Activated naive CD4-positive, alpha-beta T cell treated with anti-CD3 and anti-CD28 coated beads, Interleukin-2, amount 50 U/mL, for 16 hours (primary cell): ENCODE measurements at regions not wholly inside any gene's neighbourhood (a gene's known extent, or its start where the extent isn't known, plus 50 kb on each side); places are given as distances from the start of the nearest gene placed in this dataset.
A peak's percentile ranks its signal among the peaks of the same experiment; 100 is the strongest.
"Not testable (repeated sequence)": the region's sequence is repeated elsewhere in the genome, so short reads cannot be mapped to it uniquely, and the experiment has no call there.

ENCODE experiments used
- DNase-seq: peaks from one replicate; pipeline ENCODE4 v3.0.0-alpha.2; 2020

GRCh38 chr4:154907345-154908045 lies 126.4 kb downstream of the RBM46 start:
- DNase-seq, result not testable (repeated sequence)

- no peak for DNase-seq
These were observed 127.1 kb downstream of the RBM46 start for GRCh38 chr4:154908168-154908567.

- no peak for DNase-seq
These were observed 130.0 kb downstream of the RBM46 start for GRCh38 chr4:154911097-154911496.

- DNase-seq, result no peak
These were observed 130.6 kb downstream of the RBM46 start for GRCh38 chr4:154911608-154912098.

GRCh38 chr4:154916068-154916467 lies 135.0 kb downstream of the RBM46 start:
- no peak for DNase-seq

- DNase-seq, result no peak
These were observed 146.1 kb downstream of the RBM46 start for GRCh38 chr4:154927126-154927680.

- no peak for DNase-seq
These were observed 147.7 kb downstream of the RBM46 start for GRCh38 chr4:154928640-154929257.

- no peak for DNase-seq
These were observed 155.8 kb downstream of the RBM46 start for GRCh38 chr4:154936873-154937272.

GRCh38 chr4:154939851-154940250 lies 158.8 kb downstream of the RBM46 start:
- DNase-seq, result no peak

GRCh38 chr4:154942176-154942575 lies 161.1 kb downstream of the RBM46 start:
- no peak for DNase-seq

- DNase-seq, result no peak
These were observed 163.9 kb downstream of the RBM46 start for GRCh38 chr4:154944996-154945395.

GRCh38 chr4:154946113-154946512 lies 165.0 kb downstream of the RBM46 start:
- DNase-seq, result no peak

- no peak for DNase-seq
These were observed 172.6 kb downstream of the RBM46 start for GRCh38 chr4:154953691-154954090.

GRCh38 chr4:154954117-154954516 lies 173.0 kb downstream of the RBM46 start:
- DNase-seq, result no peak

- DNase-seq, result no peak
These were observed 177.0 kb downstream of the RBM46 start for GRCh38 chr4:154958121-154958520.

GRCh38 chr4:154958621-154959358 lies 177.7 kb downstream of the RBM46 start:
- no peak for DNase-seq

- DNase-seq, result no peak
These were observed 178.7 kb downstream of the RBM46 start for GRCh38 chr4:154959756-154960155.

GRCh38 chr4:154960476-154960875 lies 179.4 kb downstream of the RBM46 start:
- no peak for DNase-seq

- DNase-seq, result no peak
These were observed 180.2 kb downstream of the RBM46 start for GRCh38 chr4:154961263-154961662.

- no peak for DNase-seq
These were observed 192.4 kb downstream of the RBM46 start for GRCh38 chr4:154973244-154974035.

- DNase-seq, result no peak
These were observed 196.2 kb downstream of the RBM46 start for GRCh38 chr4:154977228-154977627.

- peak; percentile 21 for DNase-seq
These were observed 201.3 kb downstream of the RBM46 start for GRCh38 chr4:154982187-154983047.
